Tibial artery (tissue), 4 donors: ENCODE measurements at regions not wholly inside any gene's neighbourhood (a gene's known extent, or its start where the extent isn't known, plus 50 kb on each side); places are given as distances from the start of the nearest gene placed in this dataset.

ENCODE experiments used
- DNase-seq, 2 donors: peaks; one replicate each; pipeline ENCODE4 v3.0.0-alpha.2; 2019
- H3K27ac ChIP-seq, 2 donors: fragments of 200-600 bp; sonication (generic) in 1 of 2; 1 replicate in 1 of 2; 2 replicates in 1 of 2; pipeline ENCODE4 v1.5.1; 2018 to 2019; ENCODE audit warnings: mild to moderate bottlenecking in 1 of 2
- H3K27me3 ChIP-seq, 2 donors: fragments of 200-600 bp; sonication (generic) in 1 of 2; one replicate each; pipeline versions ENCODE4 v1.5.1 to v1.6.0; 2016 to 2019
- H3K36me3 ChIP-seq, 3 donors: fragments of 200-600 bp; sonication (generic) in 2 of 3; one replicate each; pipeline ENCODE4 v1.5.1; 2016 to 2019; ENCODE audit warnings: mild to moderate bottlenecking in 2 of 3
- H3K4me1 ChIP-seq, 4 donors: fragments of 200-600 bp; sonication (generic) in 2 of 4; 1 replicate in 3 of 4; 2 replicates in 1 of 4; pipeline ENCODE4 v1.5.1; 2016 to 2019
- H3K4me3 ChIP-seq, 2 donors: fragments of 200-600 bp; sonication (generic) in 1 of 2; 1 replicate in 1 of 2; 2 replicates in 1 of 2; pipeline ENCODE4 v1.5.1; 2018 to 2019; ENCODE audit warnings: mild to moderate bottlenecking in 2 of 2
- H3K9me3 ChIP-seq, 3 donors: fragments of 200-600 bp; sonication (generic) in 1 of 3; one replicate each; pipeline ENCODE4 v1.5.1; 2016 to 2019
- CTCF ChIP-seq, 2 experiments: fragments of 200-600 bp in 1 of 2; fragments of 450-650 bp in 1 of 2; IDR thresholded peaks; one replicate each; pipeline ENCODE4 v1.5.1; 2017 to 2019; ENCODE audit warnings: antibody characterized with exemption in 2 of 2, mild to moderate bottlenecking in 1 of 2, moderate library complexity in 1 of 2
- intact Hi-C: fragments of 100-400 bp; cut with DNase I; formaldehyde crosslinking; loops from one replicate; pipeline ENCODE4 v1.15.0; 2023; ENCODE audit warnings: low total_unique reads

DNA sequence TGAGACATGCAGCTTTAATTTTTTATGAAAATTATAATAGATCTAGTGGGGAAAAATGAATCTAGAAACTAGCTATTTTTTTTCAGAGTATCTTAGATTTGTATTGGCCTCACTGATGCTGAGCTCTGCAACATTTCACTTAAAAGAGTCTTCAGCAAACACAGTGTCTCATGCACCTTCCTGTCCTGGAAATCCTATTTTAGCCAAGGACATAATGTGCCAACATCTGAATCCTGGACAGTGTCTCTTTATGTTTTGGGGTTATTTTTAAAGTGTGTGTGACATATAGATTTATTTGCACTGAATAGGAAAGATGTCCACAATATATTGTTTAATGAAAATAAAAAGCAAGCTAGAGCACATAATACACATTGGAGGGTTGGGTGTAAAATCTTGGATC, 199.1 kb upstream of the FMN2 start:
- no peak for DNase-seq
- peaks cover 0 to 6% of the 10 kb centered on the region in 2 donors for H3K27me3 ChIP-seq
- H3K4me3 ChIP-seq, result no peak overlapping the region
- intact Hi-C loops, result no loop called here
- H3K9me3 ChIP-seq, result no peaks in the 10 kb centered on the region
- no peaks in the 10 kb centered on the region for H3K36me3 ChIP-seq
- no peak for TF ChIP-seq CTCF (IDR thresholded peaks at IDR 0.05)
- H3K27ac ChIP-seq, result no peak overlapping the region
- peaks cover 0 to 4% (median 0%) of the 10 kb centered on the region in 4 donors for H3K4me1 ChIP-seq

DNA sequence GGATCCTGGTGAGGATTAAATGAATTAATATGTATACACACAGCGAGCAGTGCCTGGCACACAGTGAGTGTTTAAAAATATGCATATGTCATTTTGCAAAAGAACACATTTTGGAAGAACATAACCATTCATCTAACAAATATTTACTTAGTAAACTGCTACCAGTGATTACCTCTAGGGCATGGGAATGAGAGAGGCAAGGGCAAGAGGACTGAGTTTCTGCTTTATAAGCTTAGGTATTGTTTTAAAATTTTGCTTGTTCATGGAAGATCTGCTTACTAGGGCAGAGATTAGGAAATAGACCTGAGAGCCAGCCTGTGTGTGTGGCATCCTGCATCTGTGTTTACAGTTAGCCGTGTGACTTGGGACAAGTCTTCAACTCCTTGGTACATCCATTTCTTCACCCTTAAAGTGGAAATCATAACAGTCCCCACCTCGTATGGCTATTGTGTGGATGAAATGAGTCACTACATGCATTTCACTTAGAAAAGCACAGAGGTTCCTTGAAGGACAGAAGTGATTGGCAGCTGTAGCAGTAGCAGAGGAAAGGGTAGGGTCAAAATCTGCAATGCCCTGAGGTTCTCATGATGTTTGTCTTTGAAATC, 198.5 kb upstream of the FMN2 start:
- Histone ChIP-seq H3K27me3 (peaks cover 0 to 9% of the 10 kb centered on the region in 2 donors), H3K9me3 (no peaks in the 10 kb centered on the region), H3K36me3 (no peaks in the 10 kb centered on the region), H3K4me3 (no peak overlapping the region), H3K27ac (no peak overlapping the region), H3K4me1 (peaks cover 0 to 8% (median 0%) of the 10 kb centered on the region in 4 donors)
- intact Hi-C loops, result no loop called here
- DNase-seq, result no peak
- no peak for TF ChIP-seq CTCF (IDR thresholded peaks at IDR 0.05)

- intact Hi-C loops, result loop anchor here (5.0 kb wide), 1 partner anchor 589 kb away; no protein-coding TSS in a partner anchor
- H3K27ac ChIP-seq, result no peak overlapping the region
- no peak for DNase-seq
- H3K9me3 ChIP-seq, result no peaks in the 10 kb centered on the region
- no peaks in the 10 kb centered on the region for H3K36me3 ChIP-seq
- H3K27me3 ChIP-seq, result peaks cover 0 to 9% of the 10 kb centered on the region in 2 donors
- no peak overlapping the region for H3K4me3 ChIP-seq
- TF ChIP-seq CTCF (IDR thresholded peaks at IDR 0.05), result no peak
- peaks cover 0 to 8% (median 0%) of the 10 kb centered on the region in 4 donors for H3K4me1 ChIP-seq
These were observed 195.1 kb upstream of the FMN2 start for GRCh38 chr1:239896569-239896968.

DNA sequence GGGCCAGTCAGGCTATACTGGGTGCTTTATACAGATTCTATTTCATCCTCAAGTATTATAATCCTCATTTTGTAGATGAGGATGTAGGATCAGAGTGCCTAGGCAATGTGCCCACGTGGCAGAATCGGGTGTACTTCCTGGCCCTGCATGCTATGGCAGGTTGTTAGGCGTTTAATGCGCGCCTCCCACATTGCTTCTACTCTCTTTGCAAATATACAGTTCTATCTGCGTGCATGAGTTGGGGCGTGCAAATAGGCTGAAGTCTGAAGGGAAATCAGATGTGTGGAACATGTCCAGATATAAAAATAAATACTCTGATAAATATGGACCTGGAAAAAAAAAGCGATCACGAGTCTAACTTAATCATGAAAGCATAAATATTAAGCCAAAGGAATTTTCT, 194.7 kb upstream of the FMN2 start:
- Histone ChIP-seq H3K27ac (no peak overlapping the region), H3K27me3 (peaks cover 0 to 9% of the 10 kb centered on the region in 2 donors), H3K9me3 (no peaks in the 10 kb centered on the region), H3K4me1 (peaks cover 0 to 8% (median 0%) of the 10 kb centered on the region in 4 donors), H3K36me3 (no peaks in the 10 kb centered on the region), H3K4me3 (no peak overlapping the region)
- no peak for DNase-seq
- intact Hi-C loops, result loop anchor here (5.0 kb wide), 1 partner anchor 590 kb away; no protein-coding TSS in a partner anchor
- no peak for TF ChIP-seq CTCF (IDR thresholded peaks at IDR 0.05)

- no peak for DNase-seq
- no peak for TF ChIP-seq CTCF (IDR thresholded peaks at IDR 0.05)
- peaks cover 0 to 9% of the 10 kb centered on the region in 2 donors for H3K27me3 ChIP-seq
- intact Hi-C loops, result loop anchor here (5.0 kb wide), 1 partner anchor 590 kb away; no protein-coding TSS in a partner anchor
- no peak overlapping the region for H3K27ac ChIP-seq
- no peaks in the 10 kb centered on the region for H3K36me3 ChIP-seq
- no peak overlapping the region for H3K4me3 ChIP-seq
- H3K4me1 ChIP-seq, result peaks cover 0 to 8% (median 0%) of the 10 kb centered on the region in 4 donors
- H3K9me3 ChIP-seq, result no peaks in the 10 kb centered on the region
These were observed 194.2 kb upstream of the FMN2 start for GRCh38 chr1:239897458-239897857.
